Renal cortex interstitium (tissue), 11 donors: ENCODE measurements at regions not wholly inside any gene's neighbourhood (a gene's known extent, or its start where the extent isn't known, plus 50 kb on each side); places are given as distances from the start of the nearest gene placed in this dataset.
A peak's percentile ranks its signal among the peaks of the same experiment; 100 is the strongest.

Experiments
- DNase-seq, 11 donors: peaks; one replicate each; pipeline ENCODE4 v3.0.0-alpha.2; 2013; ENCODE audit warnings: low read depth in 9 of 11, low spot score in 4 of 11; ENCODE audit errors: extremely low read depth in 1 of 11

DNA sequence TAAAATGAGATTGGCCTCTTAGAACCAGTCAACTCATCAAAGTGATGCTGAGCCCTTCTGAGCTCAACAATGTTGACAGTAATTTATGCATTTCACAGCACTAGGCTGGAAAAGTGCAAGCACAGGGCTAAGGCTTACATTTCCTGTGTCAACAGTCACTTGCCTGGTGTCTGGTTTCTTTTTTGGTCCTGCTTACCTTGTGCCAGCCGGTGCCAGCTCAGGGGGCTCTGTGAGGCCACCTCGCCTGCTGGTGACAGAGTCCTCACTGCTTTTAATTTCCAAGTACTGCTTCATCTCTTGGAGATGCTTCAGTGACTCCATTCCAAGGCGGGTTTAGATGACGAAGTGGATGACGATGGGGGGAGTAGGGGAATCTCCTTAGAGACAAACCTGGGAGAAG is 53.1 kb upstream of the KCNA1 start:
- DNase-seq, result peak in 1 of 11 donors; percentile 18

DNA sequence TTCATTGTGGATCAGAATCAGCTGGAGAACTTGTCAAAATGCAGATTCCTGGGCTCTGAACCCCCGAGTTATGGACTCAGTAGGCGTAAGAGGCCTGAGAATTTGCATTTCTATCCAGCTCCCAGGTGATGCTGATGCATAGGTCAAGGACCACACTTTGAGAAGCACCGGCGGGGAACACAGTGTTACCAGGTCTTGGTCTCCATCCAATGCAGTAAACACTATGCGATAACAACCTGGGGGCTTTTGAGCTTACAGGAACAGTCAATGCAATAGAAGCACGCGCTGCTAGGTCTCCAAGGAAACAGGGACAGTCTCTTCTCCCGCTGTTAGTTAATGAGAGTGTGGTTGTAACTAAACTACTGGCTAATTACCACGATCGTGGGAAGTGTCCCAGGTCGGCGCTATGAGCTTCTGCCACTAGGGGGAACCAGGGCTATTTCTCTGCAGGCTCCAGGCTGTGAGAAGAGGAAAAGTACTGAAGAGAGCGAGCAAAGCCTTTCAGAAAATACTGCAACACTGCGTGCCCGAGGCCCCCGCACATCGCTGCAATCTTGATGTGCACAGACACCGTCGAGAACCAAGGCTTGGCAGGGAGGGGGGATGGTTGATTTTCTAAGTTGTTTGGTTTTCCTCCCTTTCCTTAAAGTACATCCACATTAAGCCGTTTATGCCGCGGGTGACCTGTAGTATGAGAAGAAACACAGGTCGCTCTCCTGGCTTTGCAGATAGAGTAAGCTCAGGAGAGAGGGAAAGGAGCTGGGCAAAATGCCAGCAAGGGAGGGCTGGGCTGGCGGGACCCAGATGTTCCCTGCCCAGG is 52.0 kb upstream of the KCNA1 start:
- peak; percentile 55 to 80 (median 68) for DNase-seq

DNA sequence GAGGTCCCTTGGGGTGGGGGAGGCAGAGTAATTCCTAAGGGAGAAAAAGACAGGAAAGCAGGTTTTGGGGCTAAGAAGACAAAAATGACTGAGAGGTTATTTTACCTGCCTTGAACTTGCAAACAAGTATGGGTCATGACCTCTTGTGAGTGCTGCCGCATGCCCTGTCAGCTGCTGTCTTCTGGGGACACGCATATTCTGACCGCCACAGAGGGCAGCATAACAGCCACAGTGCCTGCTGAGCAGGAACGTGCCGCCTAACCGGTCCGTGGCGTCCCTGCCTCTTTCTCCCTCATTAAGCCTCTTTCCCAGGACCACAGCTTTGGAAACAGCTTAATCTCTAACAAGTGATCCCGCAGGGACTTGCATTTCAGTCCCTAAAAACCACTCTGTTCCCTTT is 51.3 kb upstream of the KCNA1 start:
- DNase-seq, result peak in 2 of 11 donors; percentile 16 to 20

DNA sequence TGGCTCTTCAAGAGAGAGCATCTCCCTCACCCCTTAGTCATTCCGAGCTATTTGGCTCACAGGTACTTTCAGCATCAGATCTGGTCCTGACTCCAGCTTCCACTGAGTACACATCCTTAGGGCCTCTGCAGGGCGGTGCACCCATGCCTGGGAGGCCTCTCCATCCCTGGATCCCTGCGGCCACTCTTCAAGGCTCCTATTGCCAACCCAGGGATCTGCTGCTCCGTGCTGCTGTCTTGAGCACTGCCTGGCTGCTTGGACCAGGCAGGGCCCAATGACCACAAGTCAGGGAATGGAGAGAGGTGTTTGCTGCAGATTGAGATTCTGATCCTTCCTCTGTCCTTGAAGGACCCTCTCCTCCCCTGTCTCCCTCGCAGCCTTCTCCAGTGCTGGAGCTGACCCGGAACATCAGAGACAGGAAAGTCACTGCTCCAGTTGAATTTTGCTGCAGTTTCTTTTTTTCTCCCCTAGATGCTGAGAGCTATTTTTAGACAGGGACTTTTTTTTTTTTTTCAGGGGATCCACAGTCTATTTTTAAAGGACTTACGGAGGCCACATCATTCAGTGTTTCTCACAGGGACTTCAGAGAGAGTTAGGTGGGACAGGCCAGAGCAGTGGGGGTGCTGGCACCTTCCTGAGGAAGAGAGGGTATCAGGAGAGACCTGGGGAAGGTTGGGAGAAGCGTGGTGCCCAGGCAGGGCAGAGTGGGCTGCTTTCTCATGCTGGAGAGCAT is 50.1 kb upstream of the KCNA1 start:
- no peak for DNase-seq
